ENCODE measurements at regions not wholly inside any gene's neighbourhood (a gene's known extent, or its start where the extent isn't known, plus 50 kb on each side); places are given as distances from the start of the nearest gene placed in this dataset.
A peak's percentile ranks its signal among the peaks of the same experiment; 100 is the strongest.

DNA sequence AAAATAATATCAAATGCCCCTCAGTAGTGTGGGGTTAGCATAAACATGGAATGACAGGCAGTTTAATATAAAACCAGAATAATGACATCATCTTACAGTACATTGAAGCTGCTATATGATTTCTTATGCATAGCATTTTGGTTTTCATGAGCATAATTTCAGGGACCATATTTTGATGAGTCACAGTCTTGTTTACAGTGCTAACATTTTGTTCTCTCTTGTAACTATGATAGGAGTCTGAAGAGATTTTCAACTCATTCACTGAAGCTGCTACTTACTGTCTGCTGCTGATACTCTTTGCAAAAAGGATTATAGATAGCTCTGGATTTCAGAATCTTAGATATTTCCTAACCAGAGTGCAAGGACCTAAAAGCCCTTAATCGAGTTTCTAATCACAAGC, 92.6 kb upstream of the CCDC54 start:
- BruUV-seq (replicated peaks) = no TSS peak
- peak overlapping the region; percentile 96 for H3K27ac Mint-ChIP-seq (ENCODE audit: low read depth, unreplicated experiment)
- no peak overlapping the region for H3K4me3 Mint-ChIP-seq (ENCODE audit: unreplicated experiment)
- TF ChIP-seq, protein P1, sequence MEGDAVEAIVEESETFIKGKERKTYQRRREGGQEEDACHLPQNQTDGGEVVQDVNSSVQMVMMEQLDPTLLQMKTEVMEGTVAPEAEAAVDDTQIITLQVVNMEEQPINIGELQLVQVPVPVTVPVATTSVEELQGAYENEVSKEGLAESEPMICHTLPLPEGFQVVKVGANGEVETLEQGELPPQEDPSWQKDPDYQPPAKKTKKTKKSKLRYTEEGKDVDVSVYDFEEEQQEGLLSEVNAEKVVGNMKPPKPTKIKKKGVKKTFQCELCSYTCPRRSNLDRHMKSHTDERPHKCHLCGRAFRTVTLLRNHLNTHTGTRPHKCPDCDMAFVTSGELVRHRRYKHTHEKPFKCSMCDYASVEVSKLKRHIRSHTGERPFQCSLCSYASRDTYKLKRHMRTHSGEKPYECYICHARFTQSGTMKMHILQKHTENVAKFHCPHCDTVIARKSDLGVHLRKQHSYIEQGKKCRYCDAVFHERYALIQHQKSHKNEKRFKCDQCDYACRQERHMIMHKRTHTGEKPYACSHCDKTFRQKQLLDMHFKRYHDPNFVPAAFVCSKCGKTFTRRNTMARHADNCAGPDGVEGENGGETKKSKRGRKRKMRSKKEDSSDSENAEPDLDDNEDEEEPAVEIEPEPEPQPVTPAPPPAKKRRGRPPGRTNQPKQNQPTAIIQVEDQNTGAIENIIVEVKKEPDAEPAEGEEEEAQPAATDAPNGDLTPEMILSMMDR (IDR thresholded peaks at IDR 0.05; ENCODE audit: unreplicated experiment) = no peak
- peaks cover 22% of the 10 kb centered on the region for H3K4me1 Mint-ChIP-seq (ENCODE audit: insufficient read depth, unreplicated experiment)
- H3K27me3 Mint-ChIP-seq (ENCODE audit: insufficient read depth, unreplicated experiment) = no peaks in the 10 kb centered on the region
- peak; percentile 39 for DNase-seq (ENCODE audit: unreplicated experiment)
- intact Hi-C loops (cut with micrococcal nuclease) = no loop called here
- H3K9me3 Mint-ChIP-seq (ENCODE audit: unreplicated experiment) = no peaks in the 10 kb centered on the region
- ChIA-PET POLR2A (interaction anchor here (0.8 to 3.4 kb wide), 10 partner anchors 12 to 240 kb away, joined by 3 to 18 read pairs (median 3); no protein-coding TSS in a partner anchor), CTCF (interaction anchor here (0.5 to 5.0 kb wide), 10 partner anchors 12 to 941 kb away, joined by 3 to 66 read pairs (median 4); no protein-coding TSS in a partner anchor)
- no peaks in the 10 kb centered on the region for H3K36me3 Mint-ChIP-seq (ENCODE audit: insufficient read depth, unreplicated experiment)

DNA sequence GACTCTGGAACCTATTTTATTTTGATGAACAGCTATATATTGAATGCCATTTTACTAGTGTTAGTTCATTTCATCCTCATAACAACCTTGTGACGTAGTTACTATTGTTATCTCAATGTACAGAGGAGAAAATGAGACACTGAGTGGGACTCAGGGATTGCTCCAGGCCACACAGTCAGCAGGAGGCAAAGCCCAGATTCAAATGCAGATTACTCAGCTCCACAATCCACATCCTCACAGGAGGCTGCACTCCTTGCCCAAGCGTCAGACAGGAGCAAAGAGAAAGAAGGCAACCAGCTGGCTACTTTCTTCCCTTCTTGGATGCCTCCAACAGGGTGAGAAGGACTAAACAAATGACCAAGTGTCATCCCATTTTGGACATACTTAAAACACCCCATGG, 92.0 kb upstream of the CCDC54 start:
- Mint-ChIP-seq H3K4me3 (ENCODE audit: unreplicated experiment) (no peak overlapping the region), H3K36me3 (ENCODE audit: insufficient read depth, unreplicated experiment) (no peaks in the 10 kb centered on the region), H3K27me3 (ENCODE audit: insufficient read depth, unreplicated experiment) (no peaks in the 10 kb centered on the region), H3K4me1 (ENCODE audit: insufficient read depth, unreplicated experiment) (peaks cover 22% of the 10 kb centered on the region), H3K9me3 (ENCODE audit: unreplicated experiment) (peaks cover 5% of the 10 kb centered on the region), H3K27ac (ENCODE audit: low read depth, unreplicated experiment) (peak overlapping the region; percentile 96)
- intact Hi-C loops (cut with micrococcal nuclease) = no loop called here
- POLR2A ChIA-PET = interaction anchor here (0.8 to 3.4 kb wide), 5 partner anchors 23 to 146 kb away, joined by 3 to 18 read pairs (median 3); no protein-coding TSS in a partner anchor
- CTCF ChIA-PET = interaction anchor here (0.5 to 5.0 kb wide), 9 partner anchors 12 to 941 kb away, joined by 3 to 66 read pairs (median 4); no protein-coding TSS in a partner anchor
- no TSS peak for BruUV-seq (replicated peaks)
- peak; percentile 60 for DNase-seq (ENCODE audit: unreplicated experiment)
- TF ChIP-seq, protein P1 (IDR thresholded peaks at IDR 0.05; ENCODE audit: unreplicated experiment) = no peak

DNA sequence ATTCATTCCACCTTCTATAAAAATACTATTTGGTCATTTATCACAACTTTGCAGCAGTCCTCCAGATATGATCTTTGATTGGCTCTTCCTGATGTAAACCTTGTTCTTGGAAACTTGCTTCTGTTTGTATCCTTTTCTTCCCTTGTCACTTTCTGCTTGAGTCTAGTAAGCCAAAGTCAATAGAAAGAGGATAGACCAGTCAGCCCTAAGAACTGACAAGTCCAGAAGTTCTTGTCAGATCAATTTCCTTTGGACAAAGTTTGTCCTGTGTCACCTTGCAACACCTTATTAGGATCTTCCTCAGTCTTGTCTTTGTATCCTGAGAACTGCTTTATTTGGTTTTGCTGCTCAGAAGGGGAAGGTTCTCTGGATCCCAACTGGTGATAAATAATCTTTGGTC, 87.9 kb upstream of the CCDC54 start:
- Mint-ChIP-seq H3K27me3 (ENCODE audit: insufficient read depth, unreplicated experiment) (no peaks in the 10 kb centered on the region), H3K4me3 (ENCODE audit: unreplicated experiment) (no peak overlapping the region), H3K9me3 (ENCODE audit: unreplicated experiment) (peaks cover 7% of the 10 kb centered on the region), H3K4me1 (ENCODE audit: insufficient read depth, unreplicated experiment) (peaks cover 7% of the 10 kb centered on the region), H3K27ac (ENCODE audit: low read depth, unreplicated experiment) (no peak overlapping the region), H3K36me3 (ENCODE audit: insufficient read depth, unreplicated experiment) (no peaks in the 10 kb centered on the region)
- no TSS peak for BruUV-seq (replicated peaks)
- POLR2A ChIA-PET = no interaction called here
- no peak for DNase-seq (ENCODE audit: unreplicated experiment)
- CTCF ChIA-PET = no interaction called here
- TF ChIP-seq, protein P1 (IDR thresholded peaks at IDR 0.05; ENCODE audit: unreplicated experiment) = no peak
- intact Hi-C loops (cut with micrococcal nuclease) = no loop called here

DNA sequence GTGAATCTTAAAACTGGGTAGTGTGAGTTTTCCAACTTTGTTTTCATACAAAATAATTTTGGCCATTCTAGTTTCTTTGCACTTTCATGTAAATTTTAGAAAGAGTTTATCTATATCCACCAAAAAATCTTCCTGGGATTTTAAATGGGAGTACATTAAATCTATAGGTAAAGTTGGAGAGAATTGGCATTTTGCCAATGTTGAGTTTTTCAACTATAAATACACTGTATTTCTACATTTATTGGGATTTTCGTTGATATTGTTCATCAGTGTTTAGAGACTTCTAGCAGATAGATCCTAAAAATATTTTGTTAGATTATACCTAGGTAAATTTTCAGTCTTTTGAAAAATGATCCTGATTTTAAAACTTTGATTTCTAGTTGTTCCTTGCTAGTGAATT, 83.1 kb upstream of the CCDC54 start:
- TF ChIP-seq, protein P1 (IDR thresholded peaks at IDR 0.05; ENCODE audit: unreplicated experiment) = no peak
- Mint-ChIP-seq H3K27ac (ENCODE audit: low read depth, unreplicated experiment) (no peak overlapping the region), H3K4me1 (ENCODE audit: insufficient read depth, unreplicated experiment) (no peaks in the 10 kb centered on the region), H3K36me3 (ENCODE audit: insufficient read depth, unreplicated experiment) (no peaks in the 10 kb centered on the region), H3K9me3 (ENCODE audit: unreplicated experiment) (peaks cover 19% of the 10 kb centered on the region), H3K4me3 (ENCODE audit: unreplicated experiment) (no peak overlapping the region), H3K27me3 (ENCODE audit: insufficient read depth, unreplicated experiment) (no peaks in the 10 kb centered on the region)
- intact Hi-C loops (cut with micrococcal nuclease) = no loop called here
- BruUV-seq (replicated peaks) = no TSS peak
- ChIA-PET CTCF (no interaction called here), POLR2A (no interaction called here)
- no peak for DNase-seq (ENCODE audit: unreplicated experiment)
